ENCODE measurements at regions not wholly inside any gene's neighbourhood (a gene's known extent, or its start where the extent isn't known, plus 50 kb on each side); places are given as distances from the start of the nearest gene placed in this dataset.

DNA sequence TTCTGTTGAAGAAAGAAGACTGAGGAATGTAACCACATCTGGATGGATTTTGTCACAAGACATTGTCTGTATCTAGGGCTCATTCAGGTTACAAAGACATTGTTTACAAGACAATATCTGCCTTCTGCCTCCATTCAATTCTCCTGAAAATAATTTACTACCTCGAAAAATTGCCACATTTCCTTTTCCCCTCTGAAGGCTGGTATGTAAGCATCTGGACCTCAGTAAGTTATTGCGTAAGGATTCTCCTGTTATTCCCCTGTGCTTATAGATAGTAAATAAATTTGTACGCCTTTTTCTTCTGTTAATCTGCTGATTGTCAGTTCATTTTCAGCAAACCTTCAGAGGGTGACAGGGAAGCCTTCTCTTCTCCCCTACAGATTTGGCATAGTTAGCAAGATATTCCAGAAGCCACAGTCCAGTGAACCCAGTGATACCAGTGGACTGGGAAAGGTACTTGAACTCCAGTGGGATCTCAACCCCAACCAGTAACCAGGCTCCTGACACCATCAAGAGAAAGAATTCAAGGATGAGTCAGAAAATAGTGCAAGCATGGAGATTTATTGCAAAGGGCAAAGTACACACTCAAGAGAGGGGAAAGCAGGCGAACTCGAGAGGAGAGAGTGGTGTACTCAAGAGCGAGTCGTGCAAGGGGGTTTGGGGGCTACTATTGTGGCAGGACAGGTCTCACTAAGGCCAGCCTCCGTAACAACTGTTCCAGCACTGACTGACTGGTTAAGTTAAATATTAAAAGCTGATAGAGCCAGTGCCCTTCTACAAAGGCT, 706.9 kb upstream of the GHITM start:
- Histone ChIP-seq H3K4me1 (no peaks in the 10 kb centered on the region), H3K9me3 (no peaks in the 10 kb centered on the region), H3K4me3 (no peak overlapping the region), H3K27me3 (no peaks in the 10 kb centered on the region), H3K36me3 (no peaks in the 10 kb centered on the region), H3K27ac (no peak overlapping the region)
- no peak for DNase-seq (ENCODE audit: extremely low spot score in 2 of 2)
- intact Hi-C loops (cut with DNase I), result no loop called here
- TF ChIP-seq POLR2A (IDR thresholded peaks at IDR 0.05) (no peak), POLR2AphosphoS5 (IDR thresholded peaks at IDR 0.05; ENCODE audit: insufficient read depth in 1 of 2, low read depth in 1 of 2) (no peak), CTCF (IDR thresholded peaks at IDR 0.05) (no peak)

- H3K27ac ChIP-seq, result no peak overlapping the region
- H3K4me3 ChIP-seq, result no peak overlapping the region
- H3K36me3 ChIP-seq, result no peaks in the 10 kb centered on the region
- intact Hi-C loops (cut with DNase I), result no loop called here
- no peaks in the 10 kb centered on the region for H3K9me3 ChIP-seq
- no peaks in the 10 kb centered on the region for H3K4me1 ChIP-seq
- DNase-seq (ENCODE audit: extremely low spot score in 2 of 2), result no peak
- TF ChIP-seq POLR2AphosphoS5 (IDR thresholded peaks at IDR 0.05; ENCODE audit: insufficient read depth in 1 of 2, low read depth in 1 of 2), result no peak
- no peak for TF ChIP-seq CTCF (IDR thresholded peaks at IDR 0.05)
- no peak for TF ChIP-seq POLR2A (IDR thresholded peaks at IDR 0.05)
- no peaks in the 10 kb centered on the region for H3K27me3 ChIP-seq
Observed at GRCh38 chr10:83433705-83434104, 705.6 kb upstream of the GHITM start.

DNA sequence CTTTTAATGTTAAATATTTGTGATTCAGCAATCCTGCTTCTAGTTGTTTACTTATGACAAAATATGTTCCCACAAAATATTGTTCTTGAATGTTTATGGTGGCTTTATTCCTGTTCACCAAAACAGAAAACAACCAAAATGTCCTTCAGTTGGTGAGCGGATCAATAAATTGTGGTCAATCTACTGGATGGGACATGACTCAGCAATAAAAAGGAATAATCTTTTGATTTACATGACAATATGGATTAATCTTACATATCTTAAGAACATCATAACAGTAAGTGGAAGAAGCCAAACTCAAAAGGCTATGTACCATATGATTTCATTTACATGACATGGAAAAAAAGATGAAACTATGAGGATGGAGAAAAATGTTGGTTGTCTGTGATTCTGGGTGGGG, 691.3 kb upstream of the GHITM start:
- H3K36me3 ChIP-seq, result no peaks in the 10 kb centered on the region
- H3K4me1 ChIP-seq, result no peaks in the 10 kb centered on the region
- no peak overlapping the region for H3K4me3 ChIP-seq
- H3K9me3 ChIP-seq, result no peaks in the 10 kb centered on the region
- no peaks in the 10 kb centered on the region for H3K27me3 ChIP-seq
- intact Hi-C loops (cut with DNase I), result no loop called here
- TF ChIP-seq POLR2AphosphoS5 (IDR thresholded peaks at IDR 0.05; ENCODE audit: insufficient read depth in 1 of 2, low read depth in 1 of 2) (no peak), POLR2A (IDR thresholded peaks at IDR 0.05) (no peak), CTCF (IDR thresholded peaks at IDR 0.05) (no peak)
- H3K27ac ChIP-seq, result no peak overlapping the region
- no peak for DNase-seq (ENCODE audit: extremely low spot score in 2 of 2)

DNA sequence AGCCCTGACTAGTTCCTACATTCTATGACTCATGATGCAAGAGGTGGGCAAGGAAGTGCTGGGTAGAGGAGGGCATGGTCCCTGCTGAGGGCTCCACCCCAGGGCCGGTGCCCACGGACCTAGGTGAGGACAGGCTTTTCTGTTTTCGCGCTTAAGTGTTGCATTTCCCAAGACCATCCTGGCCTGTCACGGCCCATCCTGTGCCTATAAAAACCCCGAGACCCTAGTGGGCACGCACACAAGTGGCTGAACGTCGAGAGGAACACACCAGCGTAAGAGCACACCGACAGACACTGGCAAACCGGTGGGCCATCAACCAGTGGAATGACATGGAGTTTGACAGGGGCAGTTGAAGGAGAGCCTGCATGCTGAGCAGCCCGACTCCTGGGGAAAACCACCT, 680.7 kb upstream of the GHITM start:
- H3K27me3 ChIP-seq, result no peaks in the 10 kb centered on the region
- DNase-seq (ENCODE audit: extremely low spot score in 2 of 2), result no peak
- H3K27ac ChIP-seq, result no peak overlapping the region
- H3K4me3 ChIP-seq, result no peak overlapping the region
- no peaks in the 10 kb centered on the region for H3K36me3 ChIP-seq
- H3K9me3 ChIP-seq, result no peaks in the 10 kb centered on the region
- TF ChIP-seq POLR2A (IDR thresholded peaks at IDR 0.05), result no peak
- TF ChIP-seq CTCF (IDR thresholded peaks at IDR 0.05), result no peak
- no peak for TF ChIP-seq POLR2AphosphoS5 (IDR thresholded peaks at IDR 0.05; ENCODE audit: insufficient read depth in 1 of 2, low read depth in 1 of 2)
- intact Hi-C loops (cut with DNase I), result no loop called here
- H3K4me1 ChIP-seq, result no peaks in the 10 kb centered on the region

DNA sequence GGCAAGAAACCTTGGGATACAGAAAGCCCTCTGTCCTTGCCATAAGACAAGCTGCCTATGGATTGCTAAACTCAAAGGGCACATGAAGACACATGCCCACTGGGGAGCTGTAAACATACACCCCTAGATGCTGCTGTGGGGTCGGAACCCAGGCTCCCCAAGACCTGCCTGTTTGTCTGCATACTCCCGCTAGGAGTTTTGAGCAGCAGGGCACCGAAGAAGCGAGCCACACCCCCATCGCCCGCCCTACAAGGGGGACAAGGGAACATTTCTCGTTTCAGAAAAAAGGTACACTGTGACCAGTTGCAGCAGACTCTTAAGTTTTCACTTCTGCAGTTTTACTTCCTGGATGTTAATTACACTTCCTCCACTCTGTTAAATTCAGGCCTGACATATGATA, 680.2 kb upstream of the GHITM start:
- H3K9me3 ChIP-seq, result no peaks in the 10 kb centered on the region
- H3K36me3 ChIP-seq, result no peaks in the 10 kb centered on the region
- no peak overlapping the region for H3K27ac ChIP-seq
- DNase-seq (ENCODE audit: extremely low spot score in 2 of 2), result no peak
- no peaks in the 10 kb centered on the region for H3K27me3 ChIP-seq
- H3K4me3 ChIP-seq, result no peak overlapping the region
- no peaks in the 10 kb centered on the region for H3K4me1 ChIP-seq
- TF ChIP-seq POLR2A (IDR thresholded peaks at IDR 0.05), result no peak
- no peak for TF ChIP-seq POLR2AphosphoS5 (IDR thresholded peaks at IDR 0.05; ENCODE audit: insufficient read depth in 1 of 2, low read depth in 1 of 2)
- TF ChIP-seq CTCF (IDR thresholded peaks at IDR 0.05), result no peak
- intact Hi-C loops (cut with DNase I), result no loop called here

All from vagina (tissue), 2 donors.